ENCODE measurements at regions not wholly inside any gene's neighbourhood (a gene's known extent, or its start where the extent isn't known, plus 50 kb on each side); places are given as distances from the start of the nearest gene placed in this dataset.

GRCh38 chr5:174800435-174800834 lies 76.1 kb downstream of the MSX2 start:
- DNase-seq (ENCODE audit: low spot score) (no peak), ATAC-seq (no peak)
- Mint-ChIP-seq H3K27ac (no peak overlapping the region), H3K36me3 (peaks cover 5% of the 10 kb centered on the region; the same call in 1 of the 2 replicates), H3K4me1 (peaks cover 3% of the 10 kb centered on the region), H3K9me3 (peaks cover 22% of the 10 kb centered on the region), H3K4me3 (no peak overlapping the region), H3K27me3 (ENCODE audit: low read depth) (no peaks in the 10 kb centered on the region)
- ChIA-PET CTCF (no interaction called here), POLR2A (no interaction called here)
- TF ChIP-seq ZNF396 (CRISPR knock-in tag; IDR thresholded peaks at IDR 0.05; ENCODE audit: borderline replicate concordance): no peak
- TF ChIP-seq ZNF512 (CRISPR knock-in tag; IDR thresholded peaks at IDR 0.05; ENCODE audit: borderline replicate concordance): no peak
- no peak for TF ChIP-seq SMAD4 (CRISPR knock-in tag; IDR thresholded peaks at IDR 0.05)
- TF ChIP-seq CTCF (IDR thresholded peaks at IDR 0.05): no peak
- no peak for TF ChIP-seq IRF2 (CRISPR knock-in tag; IDR thresholded peaks at IDR 0.05; ENCODE audit: borderline replicate concordance, low read depth)
- no peak for TF ChIP-seq EMX1 (CRISPR knock-in tag; IDR thresholded peaks at IDR 0.05)
- TF ChIP-seq HMGA2 (CRISPR knock-in tag; IDR thresholded peaks at IDR 0.05): no peak
- no peak for TF ChIP-seq NFATC4 (CRISPR knock-in tag; IDR thresholded peaks at IDR 0.05)
- no peak for TF ChIP-seq JAZF1 (CRISPR knock-in tag; IDR thresholded peaks at IDR 0.05)
- TF ChIP-seq FOXK1 (CRISPR knock-in tag; IDR thresholded peaks at IDR 0.05): no peak
- no peak for TF ChIP-seq ZNF138 (CRISPR knock-in tag; conservative IDR thresholded peaks at IDR 0.05)
- TF ChIP-seq E2F1 (CRISPR knock-in tag; IDR thresholded peaks at IDR 0.05): no peak
- no peak for TF ChIP-seq SMAD3 (CRISPR knock-in tag; IDR thresholded peaks at IDR 0.05; ENCODE audit: borderline replicate concordance)
- TF ChIP-seq AR (CRISPR knock-in tag; IDR thresholded peaks at IDR 0.05): no peak
- no peak for TF ChIP-seq E2F4 (CRISPR knock-in tag; IDR thresholded peaks at IDR 0.05; ENCODE audit: borderline replicate concordance, low read depth)
- TF ChIP-seq ZNF671 (CRISPR knock-in tag; IDR thresholded peaks at IDR 0.05): no peak
- no peak for TF ChIP-seq CREM (CRISPR knock-in tag; IDR thresholded peaks at IDR 0.05)
- TF ChIP-seq CREB1 (CRISPR knock-in tag; IDR thresholded peaks at IDR 0.05): no peak
- no peak for TF ChIP-seq ZNF281 (CRISPR knock-in tag; IDR thresholded peaks at IDR 0.05)

All from WTC11 (cell line).